HepG2 (cell line): ENCODE measurements at regions not wholly inside any gene's neighbourhood (a gene's known extent, or its start where the extent isn't known, plus 50 kb on each side); places are given as distances from the start of the nearest gene placed in this dataset.

Experiments
- ATAC-seq: fragments of 200-7000 bp; cut with Tn5 transposase; 3 replicates; pipeline ENCODE4 v1.9.1; 2020; ENCODE audit warnings: mild to moderate bottlenecking, moderate library complexity
- BruUV-seq: library from RNA; stranded (reverse); fragments of 400-500 nt; replicated peaks from 2 replicates; lab custom pipeline; 2021; lab: Mats Ljungman, UMichigan
- CTCF ChIA-PET: fragments of 300-600 bp; formaldehyde crosslinking; extraction: SDS; loops from one replicate; lab custom pipeline; 2021; ENCODE audit warnings: low total read pairs, inconsistent platforms, low intra/inter-chr PET ratio; lab: Yijun Ruan, JAX
- POLR2A ChIA-PET: fragments of 350-600 bp; sonication (Branson Sonifier 250); formaldehyde crosslinking; loops from one replicate; lab custom pipeline; 2020; ENCODE audit warnings: antibody characterized with exemption, inconsistent platforms; lab: Yijun Ruan, JAX
- DNase-seq: peaks from one replicate; pipeline ENCODE4 v3.0.0-alpha.2; 2015; ENCODE audit warnings: low spot score
- FAIRE-seq: peaks from 3 replicates; lab custom pipeline; 2011; peaks lifted over from hg19 to GRCh38; lab: Jason Lieb, UNC
- H2AFZ ChIP-seq: one replicate; pipeline ENCODE4 v1.6.1; 2011; ENCODE audit warnings: low read length, inconsistent platforms
- H3K27ac ChIP-seq: fragments of 300-600 bp; 3 replicates; pipeline ENCODE4 v1.8.0; 2011; ENCODE audit warnings: mixed run types, mild to moderate bottlenecking, mixed read lengths, low read length, inconsistent platforms; ENCODE audit not compliant: insufficient read depth; ENCODE audit errors: extremely low read length
- H3K27me3 ChIP-seq, 2 experiments: fragments of 200-600 bp in 1 of 2; 2 replicates in 1 of 2; 3 replicates in 1 of 2; pipeline versions ENCODE4 v1.6.0 to v1.8.0; 2011; ENCODE audit warnings: low read length in 2 of 2, mild to moderate bottlenecking in 2 of 2, moderate library complexity in 2 of 2, inconsistent platforms in 1 of 2; ENCODE audit not compliant: insufficient read depth in 2 of 2, control insufficient read depth in 1 of 2
- H3K36me3 ChIP-seq, 2 experiments: fragments of 200-600 bp in 1 of 2; replicated peaks in 1 of 2; 2 replicates in 1 of 2; 3 replicates in 1 of 2; pipeline versions ENCODE4 v1.5.1 to v1.8.0; 2011; ENCODE audit warnings: low read length in 2 of 2, inconsistent platforms in 1 of 2; ENCODE audit not compliant: insufficient read depth in 2 of 2, control insufficient read depth in 1 of 2
- H3K4me1 ChIP-seq: 2 replicates; pipeline ENCODE4 v1.5.1; 2012; ENCODE audit warnings: low read length, inconsistent platforms; ENCODE audit not compliant: insufficient read depth
- H3K4me2 ChIP-seq: 2 replicates; pipeline ENCODE4 v1.6.0; 2011; ENCODE audit warnings: low read depth, low read length, inconsistent platforms
- H3K4me3 ChIP-seq, 3 experiments: fragments of 200-600 bp in 1 of 3; sonication (generic), shearing (Covaris generic) in 1 of 3; replicated peaks in 1 of 3; 2 replicates each; pipeline ENCODE4 v1.5.1; 2011 to 2016; ENCODE audit warnings: low read length in 3 of 3, inconsistent platforms in 2 of 3, low read depth in 2 of 3, mild to moderate bottlenecking in 2 of 3, control low read depth in 1 of 3, mixed read lengths in 1 of 3; ENCODE audit not compliant: insufficient read depth in 1 of 3
- H3K79me2 ChIP-seq: one replicate; pipeline ENCODE4 v1.6.1; 2011; ENCODE audit warnings: low read length, inconsistent platforms; ENCODE audit not compliant: insufficient read depth
- H3K9ac ChIP-seq: 2 replicates; pipeline ENCODE4 v1.6.0; 2011; ENCODE audit warnings: mild to moderate bottlenecking, low read depth, low read length, inconsistent platforms; ENCODE audit not compliant: insufficient read depth
- H3K9me3 ChIP-seq: 2 replicates; pipeline ENCODE4 v1.5.1; 2012; ENCODE audit warnings: mild to moderate bottlenecking, low read length
- H4K20me1 ChIP-seq: 2 replicates; pipeline ENCODE4 v1.6.0; 2011; ENCODE audit warnings: inconsistent platforms, mild to moderate bottlenecking, low read length, moderate library complexity; ENCODE audit not compliant: insufficient read depth
- HOXD1 ChIP-seq: sonication (generic); formaldehyde crosslinking; IDR thresholded peaks from 2 replicates; pipeline ENCODE4 v1.5.0; 2020; ENCODE audit warnings: missing genetic modification reagents
- PHB2 ChIP-seq: fragments of 450-650 bp; IDR thresholded peaks from 2 replicates; pipeline ENCODE4 v1.6.1; 2018; ENCODE audit not compliant: partially characterized antibody
- SIN3B ChIP-seq: fragments of 150-350 bp; IDR thresholded peaks from 2 replicates; pipeline ENCODE4 v1.6.1; 2014; ENCODE audit warnings: low read length
- SOX5 ChIP-seq: IDR thresholded peaks from 2 replicates; pipeline ENCODE4 v1.6.1; 2016; ENCODE audit warnings: borderline replicate concordance
- ZFP36L2 ChIP-seq: sonication (generic); formaldehyde crosslinking; IDR thresholded peaks from 2 replicates; pipeline ENCODE4 v1.4.0; 2020; ENCODE audit warnings: missing genetic modification reagents
- ZFY ChIP-seq: sonication (generic); formaldehyde crosslinking; IDR thresholded peaks from 2 replicates; pipeline ENCODE4 v1.4.0; 2020; ENCODE audit warnings: missing genetic modification reagents
- ZIK1 ChIP-seq: sonication (generic); formaldehyde crosslinking; IDR thresholded peaks from 2 replicates; pipeline ENCODE4 v1.5.0; 2020; ENCODE audit warnings: mild to moderate bottlenecking, low read depth, missing genetic modification reagents, borderline replicate concordance
- WGBS: methylation state at CpG from one replicate; pipeline ENCODE4 v1.1.6; 2017; ENCODE audit warnings: low lambda C conversion rate; 5-methylcytosine and 5-hydroxymethylcytosine counted together
- in situ Hi-C: cut with HindIII; loops from 2 replicates; pipeline ENCODE4 v1.10.0; 2017; ENCODE audit warnings: low pct_unique_long_range_greater_than_20kb; ENCODE audit not compliant: extremely low pct_ligation_motif_present
- intact Hi-C: fragments of 100-400 bp; cut with micrococcal nuclease; formaldehyde crosslinking; loops from one replicate; pipeline ENCODE4 v1.10.0; 2022; ENCODE audit not compliant: unreplicated experiment
- TF ChIP-seq, protein P1 (sequence below): sonication (generic); formaldehyde crosslinking; IDR thresholded peaks from 2 replicates; pipeline ENCODE4 v1.4.0; 2020; ENCODE audit warnings: missing genetic modification reagents, borderline replicate concordance

DNA sequence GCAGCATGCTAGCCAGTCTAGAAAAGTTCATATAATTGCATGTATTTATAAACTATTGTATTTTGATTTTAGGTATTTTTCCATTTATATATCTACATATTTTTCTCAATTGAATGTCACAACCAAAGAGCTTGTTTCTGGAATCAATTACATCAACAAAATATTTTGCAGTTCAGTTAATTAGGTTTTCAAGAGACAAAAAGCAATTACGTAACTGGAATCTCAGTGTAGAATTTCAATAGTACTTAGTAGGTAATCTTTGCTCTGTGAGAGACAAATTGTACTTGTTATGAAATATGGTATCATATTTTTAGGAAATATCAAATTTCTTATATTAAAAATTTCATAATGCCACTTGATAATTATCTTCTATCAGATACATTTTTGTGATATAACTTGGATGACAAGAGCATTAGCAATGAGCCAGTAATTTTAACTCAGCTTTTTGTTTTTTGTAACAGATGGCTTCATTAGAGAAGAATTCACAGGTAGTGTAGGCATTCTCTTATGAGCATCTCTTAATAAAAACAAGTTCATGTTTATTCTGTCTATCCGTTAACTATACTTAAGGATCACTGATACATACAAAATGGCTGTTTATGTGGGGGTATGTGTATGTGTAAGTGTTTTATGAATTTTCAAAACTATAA lies 774.7 kb downstream of the C12orf50 start:
- ChIA-PET CTCF (no interaction called here), POLR2A (no interaction called here)
- no peaks in the 10 kb centered on the region for H3K4me1 ChIP-seq
- no peaks in the 10 kb centered on the region for H3K27me3 ChIP-seq
- intact Hi-C loops, result no loop called here
- no peaks in the 10 kb centered on the region for H3K79me2 ChIP-seq
- H3K4me2 ChIP-seq, result no peak overlapping the region
- H3K36me3 ChIP-seq, result no peaks in the 10 kb centered on the region
- TF ChIP-seq ZFP36L2 (CRISPR knock-in tag) (no peak), PHB2 (no peak), ZIK1 (CRISPR knock-in tag) (no peak), ZFY (no peak), SOX5 (no peak), HOXD1 (no peak)
- TF ChIP-seq, all 625 proteins: peak for 0
- Histone ChIP-seq H3K27ac (no peak overlapping the region), H3K9me3 (peaks cover 47% of the 10 kb centered on the region), H3K9ac (no peak overlapping the region), H4K20me1 (no peaks in the 10 kb centered on the region), H2AFZ (no peak overlapping the region), H3K4me3 (no peak overlapping the region)
- DNase-seq, result no peak
- no peak for ATAC-seq
- in situ Hi-C loops, result no loop called here
- FAIRE-seq, result no peak
- 44% methylated on average over 2 of the region's 2 CpGs for WGBS
- no TSS peak for BruUV-seq

DNA sequence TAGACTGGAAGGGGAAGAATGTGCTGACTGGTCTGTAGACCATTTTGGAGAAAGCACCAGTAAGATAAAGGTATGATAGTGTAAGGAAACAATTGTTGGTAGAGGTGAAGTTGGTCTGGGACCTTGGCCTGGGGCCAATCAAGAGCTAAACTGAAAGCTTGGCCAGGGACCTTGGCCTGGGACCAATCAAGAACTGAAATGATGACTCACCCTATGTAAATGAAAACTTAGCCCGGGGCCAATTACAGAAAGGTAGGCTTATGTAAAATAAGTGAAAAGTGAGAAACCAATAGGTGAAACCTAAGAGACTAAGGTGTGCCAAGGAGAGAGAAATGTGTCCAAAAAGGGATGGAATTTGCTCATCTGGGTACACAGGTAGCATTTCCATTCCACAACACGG lies 776.0 kb downstream of the C12orf50 start:
- no peak for DNase-seq
- TF ChIP-seq SIN3B, result no peak
- TF ChIP-seq, protein P1, sequence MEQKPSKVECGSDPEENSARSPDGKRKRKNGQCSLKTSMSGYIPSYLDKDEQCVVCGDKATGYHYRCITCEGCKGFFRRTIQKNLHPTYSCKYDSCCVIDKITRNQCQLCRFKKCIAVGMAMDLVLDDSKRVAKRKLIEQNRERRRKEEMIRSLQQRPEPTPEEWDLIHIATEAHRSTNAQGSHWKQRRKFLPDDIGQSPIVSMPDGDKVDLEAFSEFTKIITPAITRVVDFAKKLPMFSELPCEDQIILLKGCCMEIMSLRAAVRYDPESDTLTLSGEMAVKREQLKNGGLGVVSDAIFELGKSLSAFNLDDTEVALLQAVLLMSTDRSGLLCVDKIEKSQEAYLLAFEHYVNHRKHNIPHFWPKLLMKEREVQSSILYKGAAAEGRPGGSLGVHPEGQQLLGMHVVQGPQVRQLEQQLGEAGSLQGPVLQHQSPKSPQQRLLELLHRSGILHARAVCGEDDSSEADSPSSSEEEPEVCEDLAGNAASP (CRISPR knock-in tag), result no peak
- no TSS peak for BruUV-seq
- no peak for FAIRE-seq
- no peak overlapping the region for H3K4me2 ChIP-seq
- no peak overlapping the region for H3K9ac ChIP-seq
- no peaks in the 10 kb centered on the region for H3K27me3 ChIP-seq
- no peaks in the 10 kb centered on the region for H3K4me1 ChIP-seq
- no peak for ATAC-seq
- 3% methylated on average over 2 of the region's 2 CpGs for WGBS
- peaks cover 57% of the 10 kb centered on the region for H3K9me3 ChIP-seq
- no peaks in the 10 kb centered on the region for H3K36me3 ChIP-seq
- in situ Hi-C loops, result no loop called here
- H2AFZ ChIP-seq, result no peak overlapping the region
- H3K79me2 ChIP-seq, result no peaks in the 10 kb centered on the region
- intact Hi-C loops, result no loop called here
- no peak overlapping the region for H3K27ac ChIP-seq
- POLR2A ChIA-PET, result no interaction called here
- no peak overlapping the region for H3K4me3 ChIP-seq
- no peaks in the 10 kb centered on the region for H4K20me1 ChIP-seq
- CTCF ChIA-PET, result no interaction called here
